ENCODE measurements at regions not wholly inside any gene's neighbourhood (a gene's known extent, or its start where the extent isn't known, plus 50 kb on each side); places are given as distances from the start of the nearest gene placed in this dataset.

- H3K4me3 ChIP-seq (replicated peaks in 1 of 2; ENCODE audit: low read depth in 2 of 2, low read length in 2 of 2) = no peak overlapping the region
- TF ChIP-seq CTCF (IDR thresholded peaks at IDR 0.05; ENCODE audit: low read depth, low read length) = no peak
- DNase-seq (ENCODE audit: low read depth in 2 of 2) = no peak
Observed at GRCh38 chr1:232451506-232451905, 178.4 kb downstream of the SIPA1L2 start.

- no peak overlapping the region for H3K4me3 ChIP-seq (replicated peaks in 1 of 2; ENCODE audit: low read depth in 2 of 2, low read length in 2 of 2)
- no peak for TF ChIP-seq CTCF (IDR thresholded peaks at IDR 0.05; ENCODE audit: low read depth, low read length)
- peak in 1 of 2 donors; percentile 16 for DNase-seq (ENCODE audit: low read depth in 2 of 2)
Observed at GRCh38 chr1:232450615-232451014, 179.3 kb downstream of the SIPA1L2 start.

GRCh38 chr1:232447125-232447524 is 182.8 kb downstream of the SIPA1L2 start:
- no peak for DNase-seq (ENCODE audit: low read depth in 2 of 2)
- H3K4me3 ChIP-seq (replicated peaks in 1 of 2; ENCODE audit: low read depth in 2 of 2, low read length in 2 of 2) = no peak overlapping the region
- TF ChIP-seq CTCF (IDR thresholded peaks at IDR 0.05; ENCODE audit: low read depth, low read length) = no peak

GRCh38 chr1:232445361-232446106 is 184.4 kb downstream of the SIPA1L2 start:
- TF ChIP-seq CTCF (IDR thresholded peaks at IDR 0.05; ENCODE audit: low read depth, low read length) = no peak

GRCh38 chr1:232443372-232443771 is 186.6 kb downstream of the SIPA1L2 start:
- no peak for DNase-seq (ENCODE audit: low read depth in 2 of 2)
- TF ChIP-seq CTCF (IDR thresholded peaks at IDR 0.05; ENCODE audit: low read depth, low read length) = no peak
- H3K4me3 ChIP-seq (replicated peaks in 1 of 2; ENCODE audit: low read depth in 2 of 2, low read length in 2 of 2) = no peak overlapping the region

More at GRCh38 chr1:232445361-232446106, 184.4 kb downstream of the SIPA1L2 start:
- no peak overlapping the region for H3K4me3 ChIP-seq (replicated peaks in 1 of 2; ENCODE audit: low read depth in 2 of 2, low read length in 2 of 2)
- no peak for DNase-seq (ENCODE audit: low read depth in 2 of 2)

- no peak overlapping the region for H3K4me3 ChIP-seq (replicated peaks in 1 of 2; ENCODE audit: low read depth in 2 of 2, low read length in 2 of 2)
- no peak for TF ChIP-seq CTCF (IDR thresholded peaks at IDR 0.05; ENCODE audit: low read depth, low read length)
Observed at GRCh38 chr1:232441036-232441411, 188.9 kb downstream of the SIPA1L2 start.

More at GRCh38 chr1:232441036-232441411, 188.9 kb downstream of the SIPA1L2 start:
- DNase-seq (ENCODE audit: low read depth in 2 of 2) = no peak

Measured in cardiac fibroblast (primary cell).